ENCODE measurements at regions not wholly inside any gene's neighbourhood (a gene's known extent, or its start where the extent isn't known, plus 50 kb on each side); places are given as distances from the start of the nearest gene placed in this dataset.
"Not testable (repeated sequence)": the region's sequence is repeated elsewhere in the genome, so short reads cannot be mapped to it uniquely, and the experiment has no call there.

- TF ChIP-seq ZNF281 (CRISPR knock-in tag; IDR thresholded peaks at IDR 0.05) (no peak), FOXP1 (CRISPR knock-in tag; IDR thresholded peaks at IDR 0.05; ENCODE audit: borderline replicate concordance) (no peak), ZNF138 (CRISPR knock-in tag; conservative IDR thresholded peaks at IDR 0.05) (no peak), CDX4 (CRISPR knock-in tag; IDR thresholded peaks at IDR 0.05; ENCODE audit: borderline replicate concordance) (no peak), ZNF396 (CRISPR knock-in tag; IDR thresholded peaks at IDR 0.05; ENCODE audit: borderline replicate concordance) (no peak), GRHL2 (CRISPR knock-in tag; IDR thresholded peaks at IDR 0.05; ENCODE audit: insufficient replicate concordance, severe bottlenecking) (no peak), MYBL2 (CRISPR knock-in tag; IDR thresholded peaks at IDR 0.05) (no peak), USF1 (CRISPR knock-in tag; IDR thresholded peaks at IDR 0.05) (no peak)
These were observed 1004.1 kb upstream of the EDIL3 start (continued) for GRCh38 chr5:85388770-85389169.

GRCh38 chr5:85392309-85392708, 1007.6 kb upstream of the EDIL3 start:
- TF ChIP-seq HMGA2 (CRISPR knock-in tag; IDR thresholded peaks at IDR 0.05) = peak; percentile 92
- H3K9me3 Mint-ChIP-seq; H3K27ac Mint-ChIP-seq; H3K36me3 Mint-ChIP-seq; POLR2A ChIA-PET; H3K4me3 Mint-ChIP-seq; DNase-seq (ENCODE audit: low spot score); H3K27me3 Mint-ChIP-seq (ENCODE audit: low read depth); ATAC-seq; H3K4me1 Mint-ChIP-seq; CTCF ChIA-PET: not testable (repeated sequence)

GRCh38 chr5:85395526-85395925, 1010.8 kb upstream of the EDIL3 start:
- Mint-ChIP-seq H3K27ac (no peak overlapping the region), H3K27me3 (ENCODE audit: low read depth) (no peaks in the 10 kb centered on the region), H3K36me3 (no peaks in the 10 kb centered on the region), H3K9me3 (no peaks in the 10 kb centered on the region), H3K4me1 (no peaks in the 10 kb centered on the region), H3K4me3 (no peak overlapping the region)
- ChIA-PET POLR2A (no interaction called here), CTCF (no interaction called here)
- DNase-seq (ENCODE audit: low spot score) (no peak), ATAC-seq (no peak)
- TF ChIP-seq ELF4 (CRISPR knock-in tag; IDR thresholded peaks at IDR 0.05; ENCODE audit: low read depth) (no peak), CREB1 (CRISPR knock-in tag; IDR thresholded peaks at IDR 0.05) (no peak), ERG (CRISPR knock-in tag; IDR thresholded peaks at IDR 0.05) (no peak), STAT6 (CRISPR knock-in tag; conservative IDR thresholded peaks at IDR 0.05; ENCODE audit: low read depth) (no peak), IRF1 (CRISPR knock-in tag; IDR thresholded peaks at IDR 0.05) (no peak), MAX (CRISPR knock-in tag; IDR thresholded peaks at IDR 0.05) (no peak), AR (CRISPR knock-in tag; IDR thresholded peaks at IDR 0.05) (no peak), TEAD4 (CRISPR knock-in tag; IDR thresholded peaks at IDR 0.05) (no peak), ZNF263 (CRISPR knock-in tag; IDR thresholded peaks at IDR 0.05; ENCODE audit: low read depth) (no peak), NFYB (CRISPR knock-in tag; conservative IDR thresholded peaks at IDR 0.05; ENCODE audit: low read depth) (no peak), ETV6 (CRISPR knock-in tag; IDR thresholded peaks at IDR 0.05) (no peak)
